Suppressor macrophage treated with lipopolysaccharide for 1 hour (primary cell): ENCODE measurements at regions not wholly inside any gene's neighbourhood (a gene's known extent, or its start where the extent isn't known, plus 50 kb on each side); places are given as distances from the start of the nearest gene placed in this dataset.
A peak's percentile ranks its signal among the peaks of the same experiment; 100 is the strongest.
"Not testable (repeated sequence)": the region's sequence is repeated elsewhere in the genome, so short reads cannot be mapped to it uniquely, and the experiment has no call there.

Experiments used
- DNase-seq, 3 donors: peaks; one replicate each; pipeline ENCODE4 v3.0.0-alpha.2; 2020 to 2022

GRCh38 chr4:155442267-155443105 is 65.7 kb upstream of the MAP9 start:
- DNase-seq = peak; percentile 84 to 91 (median 88)

GRCh38 chr4:155441475-155441874 is 64.7 kb upstream of the MAP9 start:
- no peak for DNase-seq

GRCh38 chr4:155439760-155440159 is 63.0 kb upstream of the MAP9 start:
- not testable (repeated sequence) for DNase-seq

GRCh38 chr4:155434904-155435303 is 58.1 kb upstream of the MAP9 start:
- DNase-seq = no peak

GRCh38 chr4:155434366-155434765 is 57.6 kb upstream of the MAP9 start:
- DNase-seq = no peak

- peak; percentile 15 to 47 (median 44) for DNase-seq
Measured at GRCh38 chr4:155433636-155434360, 57.0 kb upstream of the MAP9 start.

GRCh38 chr4:155430895-155431795 is 54.4 kb upstream of the MAP9 start:
- no peak for DNase-seq

- no peak for DNase-seq
Measured at GRCh38 chr4:155428128-155428527, 51.4 kb upstream of the MAP9 start.

- DNase-seq = no peak
Measured at GRCh38 chr4:155426953-155427352, 50.2 kb upstream of the MAP9 start.
